Colonic mucosa (tissue), 4 donors: ENCODE measurements at regions not wholly inside any gene's neighbourhood (a gene's known extent, or its start where the extent isn't known, plus 50 kb on each side); places are given as distances from the start of the nearest gene placed in this dataset.
"Not testable (repeated sequence)": the region's sequence is repeated elsewhere in the genome, so short reads cannot be mapped to it uniquely, and the experiment has no call there.

ENCODE experiments used
- DNase-seq: peaks from one replicate; pipeline ENCODE4 v3.0.0-alpha.2; 2020
- H3K27ac ChIP-seq: fragments of 200-600 bp; one replicate; pipeline ENCODE4 v1.8.0; 2021
- H3K27me3 ChIP-seq: fragments of 200-600 bp; one replicate; pipeline ENCODE4 v1.8.0; 2021
- H3K36me3 ChIP-seq: fragments of 200-600 bp; one replicate; pipeline ENCODE4 v1.8.0; 2021
- H3K4me1 ChIP-seq: fragments of 200-600 bp; one replicate; pipeline ENCODE4 v1.8.0; 2021; ENCODE audit warnings: mild to moderate bottlenecking
- H3K4me3 ChIP-seq: fragments of 200-600 bp; one replicate; pipeline ENCODE4 v1.8.0; 2021
- H3K9ac ChIP-seq, 2 donors: one replicate each; pipeline ENCODE4 v1.7.0; 2013; ENCODE audit warnings: control low read depth in 2 of 2, low read depth in 2 of 2, low read length in 2 of 2
- H3K9me3 ChIP-seq: fragments of 200-600 bp; one replicate; pipeline ENCODE4 v1.8.0; 2021
- CTCF ChIP-seq: fragments of 200-600 bp; IDR thresholded peaks from one replicate; pipeline ENCODE4 v1.8.0; 2022; ENCODE audit warnings: antibody characterized with exemption, mild to moderate bottlenecking
- intact Hi-C: fragments of 100-400 bp; cut with DNase I; formaldehyde crosslinking; loops from one replicate; pipeline ENCODE4 v1.14.1; 2022
- donor health status: healthy.
- donor health status: DM: no; HTN: no; CAD: no.
- donor health status: DM: no; HTN: no; CAD: no.

GRCh38 chr20:30376767-30377658, 880.5 kb upstream of the DEFB115 start:
- Histone ChIP-seq H3K4me1 (no peaks in the 10 kb centered on the region), H3K9me3 (no peaks in the 10 kb centered on the region), H3K27ac (peak overlapping the region; percentile 88), H3K27me3 (no peaks in the 10 kb centered on the region), H3K4me3 (peak overlapping the region; percentile 69), H3K36me3 (no peaks in the 10 kb centered on the region), H3K9ac (peak overlapping the region; percentile 62 to 73)
- intact Hi-C loops: no loop called here
- TF ChIP-seq CTCF: peak; percentile 70
- peak; percentile 80 for DNase-seq

DNA sequence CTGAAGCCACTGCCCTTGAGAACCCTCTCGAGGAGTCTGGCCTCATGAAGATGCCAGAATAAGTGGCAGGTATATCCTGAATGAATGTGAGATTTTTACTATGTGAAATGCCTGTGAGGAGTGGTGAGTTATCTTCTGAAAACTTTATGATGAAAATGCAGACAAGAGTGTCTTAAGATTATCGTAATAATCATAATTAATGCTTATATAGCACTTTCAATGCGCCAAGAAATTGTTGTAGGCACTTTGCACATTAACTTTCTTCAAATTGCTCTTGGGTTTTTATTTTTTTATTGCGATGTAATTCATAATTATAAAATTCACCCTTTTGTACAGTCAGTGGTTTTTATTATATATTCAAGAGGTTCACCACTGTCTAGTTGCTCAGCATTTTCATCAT, 879.1 kb upstream of the DEFB115 start:
- H3K27me3 ChIP-seq, H3K27ac ChIP-seq, H3K9me3 ChIP-seq, DNase-seq, H3K4me1 ChIP-seq, H3K36me3 ChIP-seq, H3K4me3 ChIP-seq, intact Hi-C loops, H3K9ac ChIP-seq: not testable (repeated sequence)

GRCh38 chr20:30378721-30379120, 878.7 kb upstream of the DEFB115 start:
- H3K4me1 ChIP-seq, H3K4me3 ChIP-seq, H3K27me3 ChIP-seq, intact Hi-C loops, H3K27ac ChIP-seq, H3K9me3 ChIP-seq, H3K36me3 ChIP-seq, DNase-seq, H3K9ac ChIP-seq: not testable (repeated sequence)

GRCh38 chr20:30384841-30385240, 872.6 kb upstream of the DEFB115 start:
- H3K4me3 ChIP-seq, H3K27ac ChIP-seq, intact Hi-C loops, H3K9me3 ChIP-seq, H3K4me1 ChIP-seq, H3K9ac ChIP-seq, H3K27me3 ChIP-seq, H3K36me3 ChIP-seq, DNase-seq: not testable (repeated sequence)

- DNase-seq, H3K27me3 ChIP-seq, H3K4me3 ChIP-seq, H3K36me3 ChIP-seq, H3K9ac ChIP-seq, H3K9me3 ChIP-seq, intact Hi-C loops, H3K27ac ChIP-seq, H3K4me1 ChIP-seq: not testable (repeated sequence)
Observed at GRCh38 chr20:30386099-30386498, 871.4 kb upstream of the DEFB115 start.

- H3K9me3 ChIP-seq, H3K4me1 ChIP-seq, intact Hi-C loops, H3K9ac ChIP-seq, H3K36me3 ChIP-seq, DNase-seq, H3K27me3 ChIP-seq, H3K4me3 ChIP-seq, H3K27ac ChIP-seq: not testable (repeated sequence)
Observed at GRCh38 chr20:30387823-30388222, 869.6 kb upstream of the DEFB115 start.

DNA sequence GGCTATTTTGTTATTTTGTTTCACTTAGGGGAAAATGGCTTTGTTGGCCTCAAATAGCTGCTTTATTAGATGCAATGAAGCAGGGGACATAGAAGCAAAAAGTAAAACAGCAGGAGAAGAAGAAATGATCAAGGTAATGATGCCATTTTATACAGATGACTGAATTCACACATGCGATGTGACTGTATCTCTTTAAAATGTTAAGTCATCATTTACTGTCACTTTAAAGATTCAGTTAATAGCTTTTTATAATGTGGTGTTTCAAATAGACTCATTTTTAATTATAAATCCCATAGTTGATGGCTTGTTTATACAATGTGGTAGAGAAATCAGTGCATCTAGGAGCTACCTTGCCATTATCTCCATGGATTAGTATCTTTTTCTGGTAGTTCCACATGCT, 863.9 kb upstream of the DEFB115 start:
- H3K36me3 ChIP-seq, H3K9me3 ChIP-seq, H3K4me1 ChIP-seq, H3K9ac ChIP-seq, H3K4me3 ChIP-seq, intact Hi-C loops, DNase-seq, H3K27me3 ChIP-seq, H3K27ac ChIP-seq: not testable (repeated sequence)

- H3K36me3 ChIP-seq, DNase-seq, H3K27ac ChIP-seq, H3K9ac ChIP-seq, H3K27me3 ChIP-seq, H3K9me3 ChIP-seq, H3K4me1 ChIP-seq, intact Hi-C loops, H3K4me3 ChIP-seq: not testable (repeated sequence)
Observed at GRCh38 chr20:30397111-30397510, 860.4 kb upstream of the DEFB115 start.

DNA sequence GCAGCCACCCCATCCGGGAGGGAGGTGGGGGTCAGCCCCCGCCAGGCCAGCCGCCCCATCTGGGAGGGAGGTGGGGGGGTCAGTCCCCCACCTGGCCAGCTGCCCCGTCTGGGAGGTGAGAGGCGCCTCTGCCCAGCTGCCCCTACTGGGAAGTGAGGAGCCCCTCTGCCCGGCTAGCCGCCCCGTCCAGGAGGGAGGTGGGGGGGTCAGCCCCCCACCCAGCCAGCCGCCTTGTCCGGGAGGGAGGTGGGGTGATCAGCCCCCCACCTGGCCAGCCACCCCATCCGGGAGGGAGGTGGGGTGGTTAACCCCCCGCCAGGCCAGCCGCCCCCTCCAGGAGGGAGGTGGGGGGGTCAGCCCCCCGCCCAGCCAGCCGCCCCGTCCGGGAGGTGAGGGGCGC, 852.4 kb upstream of the DEFB115 start:
- H3K4me3 ChIP-seq, H3K27me3 ChIP-seq, H3K36me3 ChIP-seq, intact Hi-C loops, H3K27ac ChIP-seq, DNase-seq, H3K4me1 ChIP-seq, H3K9me3 ChIP-seq, H3K9ac ChIP-seq: not testable (repeated sequence)

DNA sequence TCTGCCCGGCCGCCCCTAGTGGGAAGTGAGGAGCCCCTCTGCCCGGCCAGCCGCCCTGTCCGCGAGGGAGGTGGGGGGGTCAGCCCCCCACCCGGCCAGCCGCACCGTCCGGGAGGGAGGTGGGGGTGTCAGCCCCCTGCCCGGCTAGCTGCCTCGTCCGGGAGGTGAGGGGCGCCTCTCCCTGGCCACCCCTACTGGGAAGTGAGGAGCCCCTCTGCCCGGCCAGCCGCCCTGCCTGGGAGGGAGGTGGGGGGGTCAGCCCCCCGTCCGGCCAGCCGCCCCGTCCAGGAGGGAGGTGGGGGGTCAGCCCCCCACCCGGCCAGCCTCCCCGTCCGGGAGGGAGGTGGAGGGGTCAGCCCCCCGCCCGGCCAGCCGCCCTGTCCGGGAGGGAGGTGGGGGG, 851.9 kb upstream of the DEFB115 start:
- H3K4me1 ChIP-seq, H3K9me3 ChIP-seq, H3K27me3 ChIP-seq, H3K9ac ChIP-seq, H3K27ac ChIP-seq, H3K36me3 ChIP-seq, H3K4me3 ChIP-seq, intact Hi-C loops, DNase-seq: not testable (repeated sequence)

DNA sequence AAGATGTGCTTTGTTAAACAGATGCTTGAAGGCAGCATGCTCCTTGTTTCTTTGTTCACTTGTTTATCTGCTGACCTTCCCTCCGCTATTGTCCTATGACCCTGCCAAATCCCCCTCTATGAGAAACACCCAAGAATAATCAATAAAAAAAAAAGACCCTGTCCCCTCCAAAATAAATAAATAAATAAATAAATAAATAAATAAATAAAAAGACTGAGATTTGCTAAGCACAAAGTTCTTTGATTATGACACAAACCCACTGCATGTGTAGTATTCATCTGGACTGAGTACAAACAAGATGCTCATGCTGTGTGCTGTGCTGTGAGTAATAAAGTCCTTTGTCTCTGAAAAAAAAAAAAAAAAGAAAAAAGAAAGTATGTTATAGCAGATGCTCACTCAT, 851.1 kb upstream of the DEFB115 start:
- H3K36me3 ChIP-seq, H3K27me3 ChIP-seq, H3K4me1 ChIP-seq, H3K9me3 ChIP-seq, H3K4me3 ChIP-seq, H3K9ac ChIP-seq, H3K27ac ChIP-seq, DNase-seq, intact Hi-C loops: not testable (repeated sequence)
